T-cell (primary cell): ENCODE measurements at regions not wholly inside any gene's neighbourhood (a gene's known extent, or its start where the extent isn't known, plus 50 kb on each side); places are given as distances from the start of the nearest gene placed in this dataset.

ENCODE experiments used
- ATAC-seq, 4 experiments: fragments of 200-7000 bp in 3 of 4; fragments of 150-1000 bp in 1 of 4; cut with Tn5 transposase; replicated peaks in 1 of 4; 1 replicate in 3 of 4; 2 replicates in 1 of 4; pipeline ENCODE4 v1.10.0; 2021; ENCODE audit warnings: moderate library complexity in 3 of 4, mild to moderate bottlenecking in 2 of 4, moderate number of reproducible peaks in 1 of 4
- CTCF ChIA-PET, 2 donors: fragments of 300-600 bp; sonication (Branson Sonifier 250); formaldehyde crosslinking; loops; one replicate each; lab custom pipeline; 2022; ENCODE audit warnings: antibody characterized with exemption in 2 of 2; lab: Charles Lee
- POLR2A ChIA-PET, 2 donors: fragments of 300-600 bp; sonication (Branson Sonifier 250); formaldehyde crosslinking; loops; one replicate each; lab custom pipeline; 2022; ENCODE audit warnings: antibody characterized with exemption in 2 of 2; lab: Charles Lee
- DNase-seq, 35 experiments: peaks; one replicate each; pipeline versions ENCODE4 v3.0.0 to v3.0.0-alpha.2; 2013 to 2023
- H3K27ac ChIP-seq: one replicate; pipeline ENCODE4 v1.5.1; 2013; ENCODE audit warnings: low read length
- H3K27me3 ChIP-seq, 2 experiments: replicated peaks in 1 of 2; 1 replicate in 1 of 2; 2 replicates in 1 of 2; pipeline versions ENCODE4 v1.6.1 to v1.7.0; 2013; ENCODE audit warnings: low read length in 1 of 2, mixed read lengths in 1 of 2; ENCODE audit not compliant: control insufficient read depth in 2 of 2, insufficient read depth in 2 of 2; ENCODE audit errors: extremely low read depth in 1 of 2
- H3K36me3 ChIP-seq, 2 donors: 1 replicate in 1 of 2; 2 replicates in 1 of 2; pipeline versions ENCODE4 v1.6.1 to v1.7.0; 2013; ENCODE audit warnings: low read length in 1 of 2; ENCODE audit not compliant: control insufficient read depth in 2 of 2, insufficient read depth in 1 of 2; ENCODE audit errors: extremely low read depth in 1 of 2
- H3K4me1 ChIP-seq, 2 experiments: 1 replicate in 1 of 2; 2 replicates in 1 of 2; pipeline versions ENCODE4 v1.6.1 to v1.7.0; 2013; ENCODE audit warnings: low read length in 2 of 2, mixed read lengths in 1 of 2; ENCODE audit not compliant: insufficient read depth in 2 of 2, control insufficient read depth in 1 of 2; ENCODE audit errors: extremely low read depth in 1 of 2
- H3K4me3 ChIP-seq, 2 donors: 1 replicate in 1 of 2; 2 replicates in 1 of 2; pipeline versions ENCODE4 v1.5.1 to v1.7.0; 2013; ENCODE audit warnings: mild to moderate bottlenecking in 2 of 2, low read length in 1 of 2, moderate library complexity in 1 of 2; ENCODE audit not compliant: control insufficient read depth in 1 of 2; ENCODE audit errors: extremely low read depth in 1 of 2
- H3K9me3 ChIP-seq: 2 replicates; pipeline ENCODE4 v1.7.0; 2013
- H3K27ac Mint-ChIP-seq, 2 donors: one replicate each; pipeline ENCODE4 v1.8.0; 2020 to 2021; ENCODE audit warnings: mild to moderate bottlenecking in 2 of 2, mixed read lengths in 2 of 2
- H3K27me3 Mint-ChIP-seq, 2 donors: one replicate each; pipeline ENCODE4 v1.8.0; 2021 to 2022; ENCODE audit warnings: mixed read lengths in 2 of 2
- H3K36me3 Mint-ChIP-seq: one replicate; pipeline ENCODE4 v1.8.0; 2021; ENCODE audit warnings: mixed read lengths
- H3K4me1 Mint-ChIP-seq, 3 donors: one replicate each; pipeline ENCODE4 v1.8.0; 2020 to 2022; ENCODE audit warnings: mixed read lengths in 3 of 3, mild to moderate bottlenecking in 1 of 3
- H3K4me3 Mint-ChIP-seq, 3 donors: one replicate each; pipeline ENCODE4 v1.8.0; 2020 to 2022; ENCODE audit warnings: mild to moderate bottlenecking in 3 of 3, mixed read lengths in 3 of 3, moderate library complexity in 3 of 3
- H3K9me3 Mint-ChIP-seq, 3 donors: one replicate each; pipeline ENCODE4 v1.8.0; 2020 to 2022; ENCODE audit warnings: mixed read lengths in 3 of 3
- WGBS: methylation state at CpG from one replicate; pipeline ENCODE4 v1.1.5; 2013; ENCODE audit warnings: missing lambda C conversion rate; ENCODE audit not compliant: insufficient coverage; 5-methylcytosine and 5-hydroxymethylcytosine counted together

DNA sequence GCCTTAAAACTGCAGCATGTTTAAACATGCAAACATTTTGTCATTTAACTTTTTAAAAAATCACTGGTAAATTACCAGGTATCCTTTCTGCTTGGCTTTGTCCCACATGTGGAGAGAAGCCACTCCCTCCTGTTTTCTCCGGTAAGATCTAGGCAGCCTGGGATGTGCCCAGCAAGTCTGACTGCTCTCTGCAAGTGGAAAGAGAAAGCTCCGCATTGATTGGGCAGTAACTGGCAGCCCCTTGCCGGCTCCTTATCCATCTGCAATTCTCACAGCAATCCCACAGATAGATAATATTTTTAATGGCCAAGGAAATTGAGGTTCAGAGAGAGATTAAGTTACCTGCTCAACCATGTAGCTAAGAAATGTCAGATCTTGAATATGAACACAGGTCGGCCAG lies 136.1 kb downstream of the TMEM200C start:
- Histone ChIP-seq H3K9me3 (no peaks in the 10 kb centered on the region), H3K27ac (no peak overlapping the region), H3K4me3 (no peak overlapping the region), H3K36me3 (no peaks in the 10 kb centered on the region), H3K4me1 (no peaks in the 10 kb centered on the region), H3K27me3 (no peaks in the 10 kb centered on the region)
- ChIA-PET POLR2A (no interaction called here), CTCF (no interaction called here)
- WGBS: 20% methylated on average over 1 of the region's 4 CpGs
- ATAC-seq (no peak), DNase-seq (no peak)
- H3K4me3 Mint-ChIP-seq: no peak overlapping the region
- no peak overlapping the region for H3K27ac Mint-ChIP-seq
- H3K36me3 Mint-ChIP-seq: no peaks in the 10 kb centered on the region
- H3K9me3 Mint-ChIP-seq: no peaks in the 10 kb centered on the region
- H3K27me3 Mint-ChIP-seq: peaks cover 5 to 21% of the 10 kb centered on the region in 2 donors
- no peaks in the 10 kb centered on the region for H3K4me1 Mint-ChIP-seq

DNA sequence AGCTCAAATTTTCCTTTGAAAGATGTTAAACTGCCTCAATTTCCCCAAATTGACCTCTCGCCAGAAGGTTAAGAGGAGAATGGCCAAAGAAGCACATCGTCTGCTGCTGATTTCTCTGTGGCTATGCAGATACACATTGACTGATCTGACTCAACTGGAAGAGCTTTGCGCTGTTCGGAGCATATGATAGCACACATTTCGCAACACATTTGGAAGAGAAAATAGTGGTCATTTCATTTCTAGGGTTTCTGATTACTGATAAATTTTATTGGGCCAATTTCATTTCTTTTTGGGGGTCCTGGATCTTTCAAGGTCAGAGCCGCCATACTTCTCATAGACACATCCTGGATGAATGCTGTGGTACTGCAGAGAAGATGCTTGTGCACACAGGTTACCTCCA lies 138.5 kb downstream of the TMEM200C start:
- Histone ChIP-seq H3K27ac (no peak overlapping the region), H3K4me3 (no peak overlapping the region), H3K9me3 (no peaks in the 10 kb centered on the region), H3K36me3 (no peaks in the 10 kb centered on the region), H3K27me3 (peaks cover 0 to 2% of the 10 kb centered on the region in 2 experiments), H3K4me1 (no peaks in the 10 kb centered on the region)
- H3K9me3 Mint-ChIP-seq: no peaks in the 10 kb centered on the region
- H3K36me3 Mint-ChIP-seq: no peaks in the 10 kb centered on the region
- no peak overlapping the region for H3K4me3 Mint-ChIP-seq
- CTCF ChIA-PET: no interaction called here
- H3K27ac Mint-ChIP-seq: no peak overlapping the region
- no peaks in the 10 kb centered on the region for H3K4me1 Mint-ChIP-seq
- 82% methylated on average over 2 of the region's 6 CpGs for WGBS
- POLR2A ChIA-PET: no interaction called here
- DNase-seq (no peak), ATAC-seq (no peak)
- peaks cover 5 to 25% of the 10 kb centered on the region in 2 donors for H3K27me3 Mint-ChIP-seq

DNA sequence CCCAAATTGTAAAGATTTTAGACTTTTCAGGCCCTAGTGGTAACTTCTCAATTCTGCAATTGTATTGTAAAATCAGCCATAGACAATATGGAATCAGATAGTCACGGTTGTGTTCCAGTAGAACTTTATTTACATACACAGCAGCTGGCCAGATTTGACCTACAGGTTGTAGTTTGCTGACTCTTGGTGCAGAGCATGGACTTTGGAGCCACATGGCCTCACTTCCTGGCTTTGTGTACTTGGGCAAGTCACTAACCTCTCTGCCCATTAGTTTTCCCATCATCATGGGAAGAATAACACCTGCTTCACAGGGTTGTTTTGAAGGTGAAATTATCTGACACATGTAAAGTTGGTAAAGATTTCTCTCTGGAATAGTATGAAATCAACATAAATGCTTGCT lies 147.6 kb downstream of the TMEM200C start:
- Histone ChIP-seq H3K36me3 (no peaks in the 10 kb centered on the region), H3K9me3 (no peaks in the 10 kb centered on the region), H3K4me1 (no peaks in the 10 kb centered on the region), H3K4me3 (no peak overlapping the region), H3K27me3 (peaks cover 0 to 2% of the 10 kb centered on the region in 2 experiments), H3K27ac (no peak overlapping the region)
- no peaks in the 10 kb centered on the region for H3K27me3 Mint-ChIP-seq
- POLR2A ChIA-PET: no interaction called here
- H3K4me1 Mint-ChIP-seq: no peaks in the 10 kb centered on the region
- no peak overlapping the region for H3K4me3 Mint-ChIP-seq
- H3K27ac Mint-ChIP-seq: no peak overlapping the region
- WGBS: no CpG with 5 or more reads among the region's 1 CpG
- H3K36me3 Mint-ChIP-seq: no peaks in the 10 kb centered on the region
- peaks cover 0 to 7% (median 4%) of the 10 kb centered on the region in 3 donors for H3K9me3 Mint-ChIP-seq
- CTCF ChIA-PET: no interaction called here
- DNase-seq (no peak), ATAC-seq (no peak)

DNA sequence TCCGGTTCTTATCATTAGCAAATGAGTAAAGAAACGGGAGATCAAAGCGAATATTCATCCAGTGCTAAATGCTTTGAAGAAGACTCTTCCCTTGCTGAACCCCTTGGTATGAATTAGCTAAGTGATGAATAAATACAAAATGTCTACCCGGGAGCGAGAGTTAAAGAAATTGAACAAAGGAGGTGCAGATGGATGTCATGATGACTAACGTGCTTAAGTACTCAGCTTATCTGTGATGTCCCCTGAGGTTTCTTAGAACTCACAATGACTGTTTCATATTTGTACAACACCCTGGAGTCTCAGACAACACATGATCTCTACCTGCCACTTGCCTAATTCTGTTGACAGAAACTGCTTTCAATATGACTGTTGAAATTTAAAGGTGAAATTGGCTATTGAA lies 148.5 kb downstream of the TMEM200C start:
- Histone ChIP-seq H3K27me3 (no peaks in the 10 kb centered on the region), H3K9me3 (no peaks in the 10 kb centered on the region), H3K4me3 (no peak overlapping the region), H3K4me1 (no peaks in the 10 kb centered on the region), H3K36me3 (no peaks in the 10 kb centered on the region), H3K27ac (no peak overlapping the region)
- Mint-ChIP-seq H3K9me3 (peaks cover 0 to 7% (median 4%) of the 10 kb centered on the region in 3 donors), H3K4me1 (no peaks in the 10 kb centered on the region), H3K4me3 (no peak overlapping the region), H3K27ac (no peak overlapping the region), H3K36me3 (no peaks in the 10 kb centered on the region), H3K27me3 (no peaks in the 10 kb centered on the region)
- ChIA-PET POLR2A (no interaction called here), CTCF (no interaction called here)
- ATAC-seq (no peak), DNase-seq (no peak)
- WGBS: 68% methylated on average over 4 of the region's 6 CpGs

DNA sequence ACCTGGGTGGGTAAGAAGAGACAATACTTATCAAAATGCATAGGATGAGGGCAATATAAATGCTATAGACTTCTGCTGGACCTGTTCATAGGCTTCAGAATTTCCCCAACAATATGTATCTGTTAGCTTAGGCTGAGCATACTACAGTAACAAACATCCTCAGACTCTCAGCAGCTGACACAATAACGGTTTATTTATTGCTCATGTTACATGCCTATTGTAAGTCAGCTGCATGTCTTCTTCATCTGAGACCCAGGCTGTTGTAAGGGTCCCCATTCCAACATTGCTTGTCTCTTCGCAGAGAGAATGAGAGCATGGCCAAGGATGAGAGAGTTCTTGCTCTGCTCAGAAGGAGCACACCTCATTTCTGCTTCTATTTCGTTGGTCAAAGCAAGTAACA lies 150.7 kb downstream of the TMEM200C start:
- Histone ChIP-seq H3K36me3 (no peaks in the 10 kb centered on the region), H3K27ac (no peak overlapping the region), H3K4me3 (no peak overlapping the region), H3K9me3 (no peaks in the 10 kb centered on the region), H3K27me3 (no peaks in the 10 kb centered on the region), H3K4me1 (no peaks in the 10 kb centered on the region)
- Mint-ChIP-seq H3K27me3 (no peaks in the 10 kb centered on the region), H3K27ac (no peak overlapping the region), H3K4me3 (no peak overlapping the region), H3K36me3 (no peaks in the 10 kb centered on the region), H3K9me3 (peaks cover 0 to 7% (median 4%) of the 10 kb centered on the region in 3 donors), H3K4me1 (no peaks in the 10 kb centered on the region)
- ChIA-PET CTCF (no interaction called here), POLR2A (no interaction called here)
- no CpG with 5 or more reads among the region's 3 CpGs for WGBS
- DNase-seq (no peak), ATAC-seq (no peak)

DNA sequence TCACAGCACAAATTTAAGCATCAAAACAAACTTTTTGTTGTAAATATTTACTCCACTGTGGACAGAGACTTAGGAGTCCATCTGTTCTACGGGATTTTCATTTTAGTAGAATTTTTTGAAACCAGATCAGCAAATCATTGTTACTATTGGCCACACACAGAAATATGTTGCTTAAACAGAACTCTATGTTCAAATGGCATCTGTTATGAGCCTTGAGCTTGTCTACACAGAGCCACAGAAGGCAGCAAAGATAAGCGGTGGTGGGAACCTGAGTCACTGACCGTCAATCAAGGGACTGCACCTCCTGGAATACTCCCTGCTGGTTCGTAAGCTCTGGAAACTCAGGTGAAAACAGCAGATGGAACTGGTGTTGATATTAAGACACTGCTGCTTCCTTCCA lies 156.8 kb downstream of the TMEM200C start:
- Mint-ChIP-seq H3K4me3 (no peak overlapping the region), H3K4me1 (no peaks in the 10 kb centered on the region), H3K27ac (no peak overlapping the region), H3K9me3 (peaks cover 0 to 3% (median 3%) of the 10 kb centered on the region in 3 donors), H3K27me3 (peaks cover 0 to 2% of the 10 kb centered on the region in 2 donors), H3K36me3 (no peaks in the 10 kb centered on the region)
- ATAC-seq: no peak
- no peak overlapping the region for H3K27ac ChIP-seq
- 69% methylated on average over 3 of the region's 4 CpGs for WGBS
- no peaks in the 10 kb centered on the region for H3K36me3 ChIP-seq
- H3K4me1 ChIP-seq: no peaks in the 10 kb centered on the region
- POLR2A ChIA-PET: no interaction called here
- no peaks in the 10 kb centered on the region for H3K27me3 ChIP-seq
- DNase-seq: no peak
- H3K9me3 ChIP-seq: no peaks in the 10 kb centered on the region
- no peak overlapping the region for H3K4me3 ChIP-seq
- CTCF ChIA-PET: no interaction called here

DNA sequence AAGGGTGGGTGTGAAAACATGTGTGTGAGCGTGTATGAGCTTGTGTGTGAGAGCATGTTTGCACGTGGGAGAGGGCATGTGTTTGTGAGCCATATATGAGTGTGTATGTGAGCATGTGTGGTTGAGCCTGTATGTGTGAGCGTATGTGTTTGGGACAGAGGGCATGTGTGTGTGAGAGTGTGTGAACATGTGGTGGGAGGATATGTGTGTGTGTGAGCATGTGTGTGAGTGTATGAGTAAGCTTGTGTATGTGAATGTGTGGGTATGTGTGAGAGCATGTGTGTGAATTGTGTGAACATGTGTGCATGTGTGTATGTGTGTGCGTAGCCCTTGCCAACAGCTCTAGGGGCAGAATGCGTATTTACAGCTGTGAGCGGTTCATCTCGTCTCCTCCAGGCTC lies 163.0 kb downstream of the TMEM200C start:
- H3K4me3 ChIP-seq: no peak overlapping the region
- no peak overlapping the region for H3K4me3 Mint-ChIP-seq
- H3K36me3 ChIP-seq: no peaks in the 10 kb centered on the region
- no peaks in the 10 kb centered on the region for H3K4me1 ChIP-seq
- ChIA-PET CTCF (no interaction called here), POLR2A (no interaction called here)
- H3K9me3 ChIP-seq: no peaks in the 10 kb centered on the region
- ATAC-seq (no peak), DNase-seq (no peak)
- no peaks in the 10 kb centered on the region for H3K36me3 Mint-ChIP-seq
- H3K27ac Mint-ChIP-seq: no peak overlapping the region
- no peaks in the 10 kb centered on the region for H3K4me1 Mint-ChIP-seq
- H3K27me3 Mint-ChIP-seq: peaks cover 8 to 13% of the 10 kb centered on the region in 2 donors
- WGBS: 95% methylated on average over 6 of the region's 7 CpGs
- peaks cover 2 to 6% (median 3%) of the 10 kb centered on the region in 3 donors for H3K9me3 Mint-ChIP-seq
- no peak overlapping the region for H3K27ac ChIP-seq
- peaks cover 0 to 3% of the 10 kb centered on the region in 2 experiments for H3K27me3 ChIP-seq
